T47D (cell line): ENCODE measurements at regions not wholly inside any gene's neighbourhood (a gene's known extent, or its start where the extent isn't known, plus 50 kb on each side); places are given as distances from the start of the nearest gene placed in this dataset.
A peak's percentile ranks its signal among the peaks of the same experiment; 100 is the strongest.

ENCODE experiments used
- DNase-seq, 2 experiments: peaks; one replicate each; pipeline versions ENCODE4 v3.0.0 to v3.0.0-alpha.2; 2011 to 2012; ENCODE audit warnings: low read depth in 1 of 2, low spot score in 1 of 2
- JUND ChIP-seq: IDR thresholded peaks from 2 replicates; pipeline ENCODE4 v1.6.1; 2012; ENCODE audit warnings: low read depth
- in situ Hi-C: cut with HindIII; loops from 2 replicates; pipeline ENCODE4 v1.10.0; 2016; ENCODE audit warnings: low sequenced_read_pairs, low pct_unique_long_range_greater_than_20kb

- in situ Hi-C loops = no loop called here
- DNase-seq = peak in 1 of 2 experiments; percentile 61
- no peak for TF ChIP-seq JUND
These were observed 240.8 kb upstream of the POM121L12 start for GRCh38 chr7:52794621-52795020.

GRCh38 chr7:52791176-52791700 lies 244.2 kb upstream of the POM121L12 start:
- DNase-seq = no peak
- TF ChIP-seq JUND = no peak
- in situ Hi-C loops = no loop called here

- in situ Hi-C loops = no loop called here
- DNase-seq = no peak
- TF ChIP-seq JUND = no peak
These were observed 249.3 kb upstream of the POM121L12 start for GRCh38 chr7:52786174-52786573.

GRCh38 chr7:52782348-52782747 lies 253.1 kb upstream of the POM121L12 start:
- in situ Hi-C loops = no loop called here
- peak in 1 of 2 experiments; percentile 17 for DNase-seq
- no peak for TF ChIP-seq JUND

DNA sequence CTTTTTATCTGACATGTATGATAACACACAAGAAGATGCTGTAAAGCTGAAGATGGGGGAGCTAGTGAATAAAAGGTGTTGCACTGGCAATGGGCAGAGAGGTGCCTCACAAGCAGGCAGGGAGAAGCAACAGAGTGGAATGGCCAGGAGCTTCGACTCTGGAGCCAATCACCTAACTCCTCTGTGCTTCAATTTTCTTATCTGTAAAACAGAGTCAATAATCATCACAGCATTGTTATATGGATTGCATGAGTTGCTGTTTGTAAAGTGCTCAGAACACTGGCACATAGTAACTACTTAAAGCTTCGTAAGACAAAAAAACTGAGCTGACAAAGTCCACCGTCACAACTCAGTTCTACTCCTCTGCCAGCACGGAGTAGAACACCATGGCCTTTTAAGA lies 254.2 kb upstream of the POM121L12 start:
- no peak for DNase-seq
- no peak for TF ChIP-seq JUND
- in situ Hi-C loops = no loop called here

DNA sequence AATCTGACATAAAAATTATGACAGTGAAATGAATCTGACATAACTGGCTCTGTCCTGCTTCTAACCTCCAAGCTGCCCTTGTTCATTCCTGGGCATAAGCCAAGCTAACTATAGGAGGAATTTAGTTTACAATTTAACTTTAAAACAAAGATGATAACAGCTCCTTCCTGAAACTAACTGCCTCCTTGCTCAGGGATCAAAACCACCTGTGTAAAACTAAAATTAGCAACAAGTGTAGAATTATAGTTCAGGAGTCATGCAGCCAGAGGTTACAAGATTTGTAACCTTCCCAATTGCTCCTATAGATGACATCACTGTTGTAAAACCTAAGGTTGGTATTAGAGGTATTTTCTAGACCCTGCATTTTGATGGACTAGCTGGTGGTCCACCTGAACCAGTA lies 256.4 kb upstream of the POM121L12 start:
- no peak for DNase-seq
- no peak for TF ChIP-seq JUND
- in situ Hi-C loops = no loop called here

DNA sequence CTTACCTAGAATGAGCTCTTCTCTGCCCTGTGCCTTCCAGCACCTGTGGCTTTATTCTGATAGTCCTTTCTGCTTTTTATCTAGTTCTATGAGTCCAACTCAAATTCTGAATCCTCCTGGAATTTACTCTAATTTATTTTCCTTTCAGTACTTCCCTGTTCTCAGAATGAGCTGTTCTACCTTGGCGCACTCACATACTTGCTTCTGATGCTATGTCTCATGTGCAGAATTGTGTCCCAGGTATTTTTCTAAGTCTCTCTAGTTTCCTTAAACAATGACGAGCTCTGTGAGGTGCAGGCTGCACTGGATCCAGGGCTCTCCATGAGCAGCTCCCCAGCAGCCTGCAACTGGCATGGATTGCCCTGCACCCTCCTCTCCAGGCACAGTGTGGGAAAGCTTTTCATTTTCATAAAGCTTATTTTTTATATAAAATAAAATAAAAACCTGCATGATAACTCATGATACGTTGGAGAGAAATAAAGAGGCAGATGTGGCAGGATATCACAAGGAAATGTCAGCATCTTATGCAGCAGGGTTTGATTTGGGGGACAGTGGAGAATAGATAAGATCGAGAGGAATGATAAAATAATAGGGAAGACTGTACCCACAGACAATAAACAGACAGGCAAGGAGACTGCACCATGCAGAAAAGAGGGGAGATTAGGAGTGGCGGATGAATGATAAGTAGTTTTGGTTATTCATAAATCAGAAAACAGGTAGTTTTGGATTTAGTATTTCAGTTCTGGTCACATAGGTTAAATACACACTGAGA lies 258.2 kb upstream of the POM121L12 start:
- in situ Hi-C loops = no loop called here
- TF ChIP-seq JUND = no peak
- no peak for DNase-seq

- no peak for TF ChIP-seq JUND
- in situ Hi-C loops = no loop called here
- no peak for DNase-seq
These were observed 259.6 kb upstream of the POM121L12 start for GRCh38 chr7:52775876-52776275.

DNA sequence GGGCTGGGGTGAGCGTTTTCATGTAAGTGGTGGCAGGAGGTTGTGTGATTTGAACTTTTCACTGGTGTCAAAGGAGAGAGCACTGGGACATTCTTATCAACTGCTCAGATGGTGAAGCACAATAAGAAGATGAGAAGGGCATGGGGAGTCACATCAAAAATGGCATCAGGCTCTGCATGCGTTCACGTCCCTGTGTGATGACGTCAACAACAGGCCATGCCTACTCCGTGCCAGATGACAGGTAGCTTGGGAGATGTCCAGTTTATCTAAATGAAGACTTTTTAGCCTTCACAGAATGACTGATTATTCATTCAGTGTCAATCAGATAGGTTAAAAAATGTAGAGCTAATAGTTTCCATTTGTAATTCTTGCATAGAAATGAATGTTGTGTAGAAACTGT lies 264.3 kb upstream of the POM121L12 start:
- in situ Hi-C loops = no loop called here
- no peak for TF ChIP-seq JUND
- no peak for DNase-seq

DNA sequence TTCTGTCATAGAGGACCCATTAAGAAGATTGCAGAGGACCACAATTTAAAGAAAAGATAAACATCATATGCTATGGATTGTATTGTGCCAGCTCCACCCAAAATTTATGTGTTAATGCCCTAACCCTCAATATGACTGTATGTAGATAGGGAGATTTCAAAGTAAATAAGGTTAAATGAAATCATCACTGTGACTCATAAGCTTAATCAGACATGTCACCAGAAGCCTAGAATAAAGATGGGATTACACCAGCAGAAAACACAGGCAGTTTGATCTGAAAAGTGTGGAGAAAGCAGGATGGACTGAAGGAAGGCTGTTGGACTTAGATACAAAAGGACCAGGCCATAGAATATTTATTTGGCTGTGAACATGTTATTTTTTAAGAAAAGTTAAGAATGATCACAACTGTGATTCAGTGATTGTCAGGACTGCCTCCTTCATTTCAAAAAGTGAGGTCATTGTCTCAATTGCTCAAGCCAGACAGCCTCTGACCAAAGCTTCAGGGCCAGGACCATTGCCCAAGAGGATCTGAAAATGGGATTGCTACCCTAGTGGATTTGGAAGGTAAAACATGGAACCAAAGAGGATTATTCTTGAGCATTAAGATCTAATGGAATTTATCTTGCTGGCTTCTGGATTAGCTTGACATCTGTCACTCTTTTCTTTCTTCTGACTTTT lies 270.8 kb upstream of the POM121L12 start:
- no peak for DNase-seq
- TF ChIP-seq JUND = no peak
- in situ Hi-C loops = no loop called here

GRCh38 chr7:52758356-52758755 lies 277.1 kb upstream of the POM121L12 start:
- DNase-seq = no peak
- in situ Hi-C loops = no loop called here
- no peak for TF ChIP-seq JUND

GRCh38 chr7:52753855-52754254 lies 281.6 kb upstream of the POM121L12 start:
- DNase-seq = no peak
- no peak for TF ChIP-seq JUND
- in situ Hi-C loops = no loop called here

GRCh38 chr7:52752891-52753290 lies 282.5 kb upstream of the POM121L12 start:
- DNase-seq = no peak
- in situ Hi-C loops = no loop called here
- no peak for TF ChIP-seq JUND
